HG03280 (cell line): ENCODE measurements at regions not wholly inside any gene's neighbourhood (a gene's known extent, or its start where the extent isn't known, plus 50 kb on each side); places are given as distances from the start of the nearest gene placed in this dataset.

ENCODE experiments used
- ATAC-seq: cut with Tn5 transposase; IDR thresholded peaks from one replicate; pipeline ENCODE4 v1.9.1; 2021; ENCODE audit warnings: mild to moderate bottlenecking, moderate library complexity; ENCODE audit not compliant: unreplicated experiment

DNA sequence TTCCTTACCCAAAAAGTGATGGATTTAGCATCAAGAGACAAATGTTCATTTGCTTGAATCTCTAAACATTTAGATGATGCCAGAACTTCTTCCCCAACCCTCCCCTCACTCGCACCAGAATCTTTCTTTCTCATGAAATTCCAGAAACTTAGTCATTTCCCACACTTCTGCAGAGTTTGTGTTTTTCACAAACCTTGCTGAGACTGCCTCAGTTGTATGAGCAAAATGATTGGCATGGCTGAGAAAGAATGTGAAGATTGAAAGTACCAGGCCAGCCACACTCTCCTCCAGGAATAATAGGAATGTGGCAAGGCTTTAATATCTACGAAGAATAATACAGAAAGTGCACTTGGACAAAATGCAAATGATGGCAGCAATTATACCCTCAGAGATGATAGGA is 428.3 kb upstream of the CDH6 start:
- no peak for ATAC-seq

DNA sequence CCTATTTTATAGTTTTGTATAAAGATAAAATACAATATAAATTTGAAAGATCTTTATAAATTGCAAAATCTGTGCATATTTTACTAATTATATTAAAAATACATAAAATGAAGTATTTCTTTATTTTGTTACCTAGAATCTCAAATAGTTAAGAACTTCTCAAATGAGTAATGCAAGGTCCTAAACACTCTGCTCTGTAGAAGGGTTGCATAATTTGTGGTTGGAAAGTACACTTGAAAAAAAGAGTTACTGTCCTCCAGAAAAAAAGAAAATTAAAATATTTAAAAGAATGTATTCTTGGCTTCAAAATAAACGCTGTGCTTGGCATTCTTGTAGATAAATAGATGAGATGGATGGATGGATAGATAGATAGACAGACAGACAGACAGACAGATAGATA is 428.8 kb upstream of the CDH6 start:
- ATAC-seq, result no peak

DNA sequence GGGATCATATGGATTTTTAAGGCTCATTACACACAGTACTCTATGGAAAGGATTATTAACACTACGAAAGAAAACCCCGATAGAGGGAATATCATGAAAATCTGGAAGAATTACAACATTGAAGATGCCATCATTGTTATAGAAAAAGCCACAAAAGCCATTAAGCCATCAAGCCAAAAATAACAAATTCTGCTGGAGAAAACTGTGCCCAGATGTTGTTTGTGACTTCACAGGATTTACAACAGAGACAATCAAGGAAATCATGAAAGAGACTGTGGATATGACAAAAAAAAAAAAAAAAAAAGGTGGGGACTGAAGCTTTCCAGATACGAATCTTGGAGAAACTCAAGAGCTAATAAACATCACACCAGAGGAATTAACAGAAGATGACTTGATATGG is 433.8 kb upstream of the CDH6 start:
- no peak for ATAC-seq

DNA sequence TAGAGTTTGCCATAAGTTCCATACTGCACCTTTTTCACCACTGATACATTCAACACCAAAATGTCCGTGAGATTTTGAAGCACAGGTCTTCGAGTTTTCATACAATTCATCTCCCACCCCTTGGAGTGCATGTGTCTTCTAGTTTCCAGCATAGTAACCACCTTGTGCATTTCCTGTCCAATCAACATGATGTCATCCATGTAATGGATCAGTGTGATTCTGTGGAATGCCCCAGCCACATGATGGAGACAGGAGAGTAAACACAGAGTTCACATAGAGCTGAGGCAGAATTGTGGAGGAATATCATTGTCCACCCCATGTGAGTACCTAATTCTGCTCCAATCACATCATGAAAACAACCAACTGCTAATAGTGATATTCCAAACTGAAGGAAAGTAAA is 441.5 kb upstream of the CDH6 start:
- ATAC-seq, result no peak

DNA sequence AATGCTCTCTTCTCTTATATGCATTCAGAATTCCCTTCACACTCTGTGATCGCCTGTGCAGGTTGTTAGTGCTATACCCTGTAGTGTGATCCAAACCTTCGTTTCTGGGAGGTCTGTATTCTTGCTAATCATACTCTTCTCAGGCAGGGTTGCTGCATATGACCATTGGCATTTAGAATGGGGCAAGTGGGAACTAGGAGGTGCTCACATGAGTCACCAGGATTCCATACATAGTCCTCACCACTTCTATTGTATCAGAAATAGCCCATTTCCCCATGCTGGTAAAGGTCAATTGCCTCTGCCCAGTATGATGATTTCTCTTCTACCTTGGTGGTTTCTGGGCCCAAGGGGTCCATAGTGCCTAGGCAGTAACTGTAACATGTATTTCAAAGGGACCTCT is 443.5 kb upstream of the CDH6 start:
- ATAC-seq, result no peak

DNA sequence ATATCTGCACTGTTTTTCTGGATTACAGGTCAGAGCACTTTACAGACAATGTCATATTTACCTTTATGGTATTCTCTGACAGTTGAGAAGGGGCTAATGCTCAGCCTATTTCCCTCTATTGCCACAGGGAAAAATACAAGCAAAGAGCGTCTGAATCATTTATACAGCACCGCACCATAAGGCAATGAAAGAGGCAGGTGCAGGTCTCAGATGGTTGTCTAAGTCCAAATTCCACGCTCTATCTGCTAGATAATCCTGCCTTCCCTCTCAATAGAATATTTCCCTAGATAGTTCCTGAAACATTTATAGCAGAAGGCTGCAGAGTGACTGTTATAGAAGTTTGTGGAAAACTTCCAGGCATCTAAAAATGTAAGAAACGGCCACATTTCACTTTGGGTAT is 446.1 kb upstream of the CDH6 start:
- ATAC-seq, result no peak

DNA sequence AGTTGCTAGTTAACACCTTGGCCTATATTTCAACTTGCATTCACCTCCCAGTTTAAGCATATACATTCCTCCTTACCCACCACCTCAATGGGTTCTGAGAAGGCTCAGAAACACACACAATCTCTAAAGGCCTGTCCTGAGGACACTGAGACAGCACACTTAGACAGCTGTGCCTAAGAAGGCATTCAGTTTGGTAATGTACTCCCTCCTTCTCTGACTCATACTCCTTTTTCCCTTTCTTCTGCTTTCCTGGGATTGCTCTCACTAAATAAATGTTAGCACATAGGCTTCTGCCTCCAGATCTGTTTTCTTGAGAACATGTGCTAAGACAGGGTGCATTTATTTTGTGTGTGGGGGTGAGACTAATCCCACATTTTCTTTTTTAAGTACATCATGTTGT is 456.8 kb upstream of the CDH6 start:
- no peak for ATAC-seq

DNA sequence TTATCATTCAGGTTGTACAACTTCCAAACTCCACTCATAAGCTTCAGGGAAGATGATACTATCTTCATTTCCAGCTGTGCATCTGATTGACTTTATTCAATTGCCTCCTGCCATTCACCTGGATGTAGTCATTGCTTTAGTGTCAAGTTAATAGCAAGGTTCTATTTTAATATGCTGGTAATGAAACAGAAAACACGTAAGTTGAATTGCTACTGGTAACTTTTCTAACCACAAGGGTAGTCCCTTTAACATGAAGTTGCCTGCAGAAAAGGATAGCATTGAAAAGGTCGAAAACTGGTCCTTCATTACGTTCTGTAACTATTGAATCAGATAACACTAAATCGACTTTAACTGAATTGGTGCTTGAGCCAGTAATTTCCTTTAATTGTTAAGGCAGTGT is 459.4 kb upstream of the CDH6 start:
- no peak for ATAC-seq

DNA sequence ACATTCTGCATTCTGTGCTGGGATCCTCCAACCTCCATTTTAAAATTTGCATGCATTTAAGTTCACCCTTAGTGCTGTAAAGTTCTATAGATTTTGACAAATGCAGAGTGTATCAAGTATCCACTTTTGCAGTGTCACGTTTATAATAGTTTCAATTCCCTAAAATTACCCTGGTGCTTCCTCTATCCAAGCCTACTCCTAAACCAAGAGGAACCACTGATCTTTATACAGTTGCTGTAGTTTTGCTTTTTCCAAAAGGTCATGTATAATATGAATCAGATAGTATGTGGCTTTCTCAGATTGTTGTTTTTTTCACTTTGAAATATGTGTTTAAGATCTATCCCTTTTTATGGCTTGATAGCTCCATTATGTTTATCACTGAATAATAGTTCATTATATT is 468.4 kb upstream of the CDH6 start:
- no peak for ATAC-seq

DNA sequence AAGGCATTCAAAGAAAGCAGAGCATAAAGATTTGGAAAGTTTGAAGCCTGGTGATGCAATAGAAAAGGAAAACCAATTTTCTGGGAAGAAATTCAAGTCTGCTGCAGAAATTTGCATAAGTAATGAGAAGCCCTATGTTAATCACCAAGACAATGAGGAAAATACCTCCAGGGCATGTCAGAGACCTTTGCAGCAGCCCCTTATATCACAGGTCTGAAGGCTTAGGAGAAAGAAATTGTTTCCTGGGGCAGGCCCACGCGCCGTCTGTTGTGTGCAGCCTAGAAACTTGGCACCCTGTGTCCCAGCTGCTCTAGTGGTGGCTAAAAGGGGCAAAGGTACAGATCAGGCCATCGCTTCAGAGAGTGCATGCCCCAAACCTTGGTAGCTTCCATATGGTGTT is 495.3 kb upstream of the CDH6 start:
- ATAC-seq, result no peak

DNA sequence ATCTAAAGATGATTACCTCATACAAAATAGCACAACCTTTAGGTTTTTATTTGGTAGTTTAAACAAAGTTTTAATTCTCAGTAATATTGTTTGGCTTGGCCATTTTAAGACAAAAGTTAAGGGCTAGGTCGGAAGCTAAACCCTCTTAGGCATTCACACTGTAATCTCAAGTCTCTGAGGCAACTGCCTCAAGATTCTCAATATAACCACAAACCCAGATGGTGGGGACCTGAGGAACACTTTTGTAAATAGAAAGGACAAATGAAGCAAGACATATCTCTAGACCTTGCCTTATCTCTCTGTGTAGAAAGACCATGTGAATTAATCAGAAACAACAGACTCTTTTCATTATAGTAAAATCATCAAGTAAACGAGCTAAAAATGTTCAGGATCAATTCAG is 500.2 kb upstream of the CDH6 start:
- ATAC-seq, result no peak

DNA sequence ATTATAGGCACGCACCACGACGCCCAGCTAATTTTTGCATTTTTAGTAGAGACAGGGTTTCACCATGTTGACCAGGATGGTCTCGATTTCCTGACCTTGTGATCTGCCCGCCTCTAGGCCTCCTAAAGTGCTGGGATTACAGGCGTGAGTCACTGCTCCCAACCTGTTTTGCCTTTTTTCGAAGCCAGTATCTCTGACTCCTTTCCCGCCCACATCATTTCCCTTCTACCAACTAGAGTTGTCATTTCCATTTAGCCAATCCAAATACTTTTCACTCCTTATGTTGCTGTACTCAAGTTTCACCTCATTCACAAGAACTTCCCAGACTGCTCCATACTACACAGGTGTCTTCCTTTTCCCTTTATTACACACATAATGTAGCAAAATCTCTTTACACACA is 502.6 kb upstream of the CDH6 start:
- ATAC-seq, result no peak

DNA sequence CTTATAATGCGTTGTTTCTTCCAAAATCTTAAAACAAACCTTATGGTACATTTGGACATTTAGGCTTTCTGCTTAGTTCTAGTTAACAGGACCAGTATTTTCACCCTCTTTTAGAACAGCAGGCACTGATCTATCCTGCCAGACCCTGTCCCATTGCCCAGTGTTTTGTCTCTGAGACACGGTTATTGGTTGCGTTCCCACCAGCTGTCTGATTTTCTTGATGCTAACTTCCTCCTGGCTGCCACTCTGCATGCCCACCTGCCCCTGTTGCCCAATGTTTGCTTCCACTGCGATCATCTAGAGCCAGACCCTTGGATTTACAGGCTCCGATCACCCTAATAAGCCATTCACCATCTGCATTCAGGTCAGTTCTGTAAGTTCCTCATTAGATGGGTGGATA is 506.0 kb upstream of the CDH6 start:
- no peak for ATAC-seq

DNA sequence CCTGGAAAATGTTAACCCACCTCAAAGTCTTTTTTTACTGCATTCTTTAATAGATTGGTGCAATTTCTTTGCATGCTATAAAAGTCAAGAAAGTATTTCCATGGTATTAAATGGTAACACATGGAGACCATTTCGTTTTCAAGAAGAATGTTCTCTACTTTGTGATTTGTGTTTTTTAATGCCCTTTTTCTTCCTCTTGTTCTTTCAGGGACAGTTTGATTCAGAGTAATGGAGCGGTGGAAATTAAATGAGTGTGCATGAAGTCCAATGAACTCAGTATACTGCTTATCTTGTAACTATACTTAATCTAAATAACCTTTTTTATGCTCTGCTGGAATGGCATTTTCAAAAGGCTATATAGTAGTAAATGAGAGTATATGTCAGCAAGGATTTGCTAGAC is 507.0 kb upstream of the CDH6 start:
- ATAC-seq, result no peak

DNA sequence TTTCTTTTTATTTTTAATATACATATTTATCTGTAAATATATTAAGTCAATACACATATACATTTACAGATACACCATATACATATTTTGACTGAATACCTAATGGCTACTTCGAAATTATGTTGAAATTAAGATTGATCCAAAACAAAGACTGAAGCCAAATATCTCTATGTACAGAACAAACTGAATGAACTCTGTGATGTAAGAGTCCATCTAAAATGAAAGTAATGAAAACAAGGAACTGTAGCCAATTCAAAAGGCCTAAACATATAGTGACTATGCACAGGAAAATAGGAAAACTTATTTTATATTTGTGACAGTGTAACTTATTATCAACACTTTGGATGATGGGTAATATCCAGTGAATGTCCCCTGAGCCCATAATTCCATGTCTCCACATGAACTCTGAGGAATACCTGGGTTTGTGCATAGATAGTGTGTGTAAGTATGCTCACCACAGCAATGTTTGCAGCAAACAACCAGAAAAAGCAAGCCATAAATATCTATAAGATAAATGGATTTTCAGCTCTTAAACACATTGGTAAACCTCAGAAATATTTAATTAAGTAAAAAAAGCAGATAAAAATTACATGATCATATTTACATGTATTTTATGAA is 517.2 kb upstream of the CDH6 start:
- ATAC-seq, result no peak

DNA sequence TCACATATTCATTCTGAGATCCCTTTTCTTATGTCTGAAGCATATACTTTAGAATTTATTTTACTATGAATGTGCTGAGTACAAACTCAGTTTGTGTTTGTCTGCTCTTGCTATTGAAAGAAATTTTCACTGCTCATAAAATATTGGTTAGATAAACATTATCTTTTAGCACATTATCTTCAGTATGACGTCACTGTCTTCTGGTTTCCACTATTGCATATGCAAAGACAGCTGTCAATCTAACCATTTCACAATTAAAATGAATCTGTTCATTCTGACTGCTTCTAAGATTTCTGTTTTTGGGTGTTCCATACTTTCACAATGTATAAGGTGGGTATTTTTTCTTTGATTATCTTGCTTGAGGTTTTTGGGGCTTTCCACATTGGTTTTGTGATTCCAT is 526.2 kb upstream of the CDH6 start:
- ATAC-seq, result no peak

DNA sequence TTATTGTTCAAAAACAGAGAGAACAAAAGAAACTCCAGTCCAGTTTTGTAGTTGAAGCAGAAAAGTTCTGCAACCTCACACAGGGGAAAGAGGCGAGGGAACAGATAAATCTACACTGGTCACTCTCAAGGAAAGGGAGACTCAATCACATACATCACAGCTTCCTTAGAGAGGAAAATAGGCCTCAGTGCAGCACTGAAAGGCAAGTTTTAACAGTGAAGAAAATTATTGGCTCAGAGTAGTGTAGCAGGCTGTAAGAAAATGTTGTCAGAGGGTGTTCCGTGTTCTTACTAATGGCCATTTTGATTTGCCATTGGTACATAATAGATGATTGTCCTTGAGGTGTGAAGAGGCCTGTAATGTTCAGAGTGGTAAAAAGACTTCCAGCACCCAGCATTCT is 530.0 kb upstream of the CDH6 start:
- ATAC-seq, result no peak

DNA sequence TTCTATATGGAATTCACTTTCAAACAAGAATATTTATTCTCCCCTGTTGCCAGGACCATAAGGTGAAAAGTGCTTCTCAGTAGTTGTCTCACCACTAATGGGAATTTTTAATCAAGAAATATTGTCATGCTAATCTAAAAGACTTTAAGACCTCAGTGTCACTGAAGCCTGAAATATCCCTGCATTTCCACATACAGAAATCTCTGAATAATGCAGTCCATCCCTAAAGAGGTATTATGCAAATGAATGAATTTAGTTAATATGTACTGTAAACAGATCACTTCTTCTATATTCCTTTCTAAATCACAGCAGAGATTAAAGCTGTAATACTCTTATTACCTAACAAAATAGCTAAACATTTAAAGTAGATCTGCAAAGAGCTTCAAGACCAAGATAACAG is 531.1 kb upstream of the CDH6 start:
- ATAC-seq, result no peak

DNA sequence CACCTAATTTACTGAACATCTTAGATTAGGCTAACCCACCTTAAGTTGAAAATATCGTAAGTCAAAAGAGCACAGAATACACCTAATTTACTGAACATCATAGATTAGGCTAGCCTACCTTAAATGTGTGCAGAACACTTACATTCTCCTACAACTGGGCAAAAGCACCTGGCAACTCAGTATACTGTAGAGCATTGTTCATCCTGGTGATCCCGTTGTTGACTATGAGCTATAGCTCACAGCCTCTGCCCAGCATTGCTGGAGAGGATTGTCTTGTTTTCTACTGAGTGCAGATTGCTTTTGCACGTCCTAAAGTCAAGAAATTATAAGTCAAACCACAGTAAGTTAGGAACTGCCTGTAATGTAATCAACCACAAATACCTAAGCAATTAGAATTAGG is 531.8 kb upstream of the CDH6 start:
- ATAC-seq, result no peak

DNA sequence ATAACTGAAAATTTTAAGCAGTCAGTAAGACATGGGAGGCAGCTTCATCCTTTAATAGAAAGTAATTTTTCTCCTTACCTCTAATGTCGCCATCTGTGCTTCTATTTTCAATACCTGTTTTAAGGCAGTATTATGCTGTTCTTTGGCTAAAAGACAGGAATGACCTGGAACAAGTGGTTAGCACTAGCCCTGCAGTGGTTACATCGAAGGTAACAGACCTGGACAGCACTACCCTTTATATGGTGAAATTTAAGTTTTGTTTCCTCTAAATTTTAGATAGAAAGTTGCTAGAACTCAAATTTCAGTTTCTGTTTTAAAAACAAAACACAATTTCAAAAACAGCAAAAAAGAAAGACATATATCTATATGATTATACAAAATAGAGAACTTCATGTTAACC is 534.1 kb upstream of the CDH6 start:
- ATAC-seq, result no peak

DNA sequence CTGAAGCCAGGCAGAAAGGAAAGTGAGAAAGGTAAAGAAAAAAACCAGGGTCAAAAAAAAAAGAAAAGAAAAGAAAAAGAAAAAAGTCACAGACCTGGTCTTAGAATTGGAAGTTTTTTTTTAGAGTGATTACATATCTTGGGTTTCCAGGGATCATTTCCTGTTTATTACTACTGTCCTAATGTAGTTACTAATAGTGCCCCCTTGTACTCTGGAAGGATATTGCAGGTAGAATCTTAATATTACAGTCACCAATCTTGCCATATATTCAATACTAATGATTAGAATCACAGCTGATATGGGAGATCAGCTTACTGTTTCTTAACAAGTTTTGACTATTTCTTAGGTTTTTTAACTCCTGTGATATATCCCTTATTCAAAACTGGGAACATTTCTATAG is 543.2 kb upstream of the CDH6 start:
- ATAC-seq, result no peak

DNA sequence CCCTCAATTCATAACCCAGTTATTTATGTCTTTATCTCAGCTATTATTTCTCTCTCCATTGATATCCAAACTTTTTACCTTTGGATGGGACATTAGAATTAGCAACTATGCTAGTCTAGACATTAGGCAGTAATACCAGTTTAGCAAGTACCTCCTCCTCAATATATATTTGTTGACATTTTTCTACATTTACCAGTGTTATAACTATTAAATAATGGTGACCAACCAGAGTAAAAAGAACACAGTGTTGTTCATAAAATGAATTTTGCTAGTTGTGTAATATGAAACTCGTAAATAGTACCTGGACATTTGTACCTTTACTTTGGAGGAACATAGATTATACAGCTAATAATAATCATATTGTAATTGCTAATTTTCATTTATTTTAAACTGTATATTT is 554.6 kb upstream of the CDH6 start:
- no peak for ATAC-seq

DNA sequence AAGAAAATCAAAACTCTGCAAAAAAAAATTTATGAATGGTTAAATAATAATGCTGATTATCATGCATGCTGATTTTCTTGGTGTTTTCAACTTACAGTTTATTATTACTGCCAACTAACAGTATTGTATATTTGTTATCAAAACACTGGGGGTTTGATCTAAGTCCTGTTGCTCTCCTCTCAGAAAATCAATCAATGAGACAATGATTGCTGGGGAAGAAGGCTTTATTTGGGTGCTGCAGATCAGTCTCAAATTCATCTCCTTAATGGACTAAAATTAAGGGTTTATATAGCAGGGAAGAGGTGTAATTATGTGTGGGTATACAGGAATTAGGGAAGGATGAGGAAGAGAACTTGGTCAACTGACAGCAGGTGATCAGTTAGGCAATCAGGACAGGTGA is 565.5 kb upstream of the CDH6 start:
- ATAC-seq, result no peak

DNA sequence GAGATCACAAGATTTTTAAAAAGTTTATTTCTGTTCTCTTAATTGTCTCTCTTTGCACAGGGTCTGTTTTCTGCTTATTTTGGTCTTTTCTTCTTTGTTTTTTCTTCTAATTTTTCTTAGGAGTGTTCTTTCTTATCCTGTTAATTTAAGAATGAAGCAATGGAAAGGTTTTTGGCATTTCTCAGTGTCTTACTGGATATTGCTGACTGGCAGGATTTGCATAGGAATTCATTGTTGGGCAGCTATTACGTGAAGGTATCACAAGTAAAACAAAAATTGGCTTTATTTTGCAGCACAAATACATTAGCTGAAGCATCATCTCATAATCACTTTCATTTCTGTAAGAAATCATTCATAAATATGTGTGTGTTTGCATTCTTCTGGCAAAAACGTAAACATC is 566.9 kb upstream of the CDH6 start:
- ATAC-seq, result no peak
